HG03025 (cell line): ENCODE measurements at regions not wholly inside any gene's neighbourhood (a gene's known extent, or its start where the extent isn't known, plus 50 kb on each side); places are given as distances from the start of the nearest gene placed in this dataset.

Source experiments
- ATAC-seq: cut with Tn5 transposase; IDR thresholded peaks from one replicate; pipeline ENCODE4 v1.9.1; 2021; ENCODE audit warnings: mild to moderate bottlenecking, moderate library complexity; ENCODE audit not compliant: unreplicated experiment, low FRiP score

- ATAC-seq, result no peak
Measured at GRCh38 chr7:96416599-96416998, 94.7 kb upstream of the SLC25A13 start.

- no peak for ATAC-seq
Measured at GRCh38 chr7:96416116-96416515, 94.2 kb upstream of the SLC25A13 start.

- no peak for ATAC-seq
Measured at GRCh38 chr7:96415293-96415940, 93.5 kb upstream of the SLC25A13 start.

DNA sequence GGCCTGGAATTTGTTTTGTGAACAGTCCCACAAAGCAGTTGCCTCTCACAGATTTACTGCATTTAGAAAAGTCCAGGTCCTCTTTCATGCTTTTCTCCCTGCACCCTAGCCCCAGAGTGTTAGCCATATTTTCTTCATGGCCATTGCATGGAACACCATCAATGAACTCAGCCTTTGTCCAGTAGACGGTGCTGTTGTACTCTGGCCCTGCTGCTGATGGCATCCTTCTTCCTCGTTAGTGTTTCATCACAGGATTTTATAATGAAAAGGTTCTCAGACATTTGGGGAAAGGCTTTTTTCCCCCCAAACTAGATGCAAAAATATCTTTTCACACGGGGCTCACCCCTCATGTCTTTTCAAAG is 93.0 kb upstream of the SLC25A13 start:
- ATAC-seq, result peak; percentile 66

DNA sequence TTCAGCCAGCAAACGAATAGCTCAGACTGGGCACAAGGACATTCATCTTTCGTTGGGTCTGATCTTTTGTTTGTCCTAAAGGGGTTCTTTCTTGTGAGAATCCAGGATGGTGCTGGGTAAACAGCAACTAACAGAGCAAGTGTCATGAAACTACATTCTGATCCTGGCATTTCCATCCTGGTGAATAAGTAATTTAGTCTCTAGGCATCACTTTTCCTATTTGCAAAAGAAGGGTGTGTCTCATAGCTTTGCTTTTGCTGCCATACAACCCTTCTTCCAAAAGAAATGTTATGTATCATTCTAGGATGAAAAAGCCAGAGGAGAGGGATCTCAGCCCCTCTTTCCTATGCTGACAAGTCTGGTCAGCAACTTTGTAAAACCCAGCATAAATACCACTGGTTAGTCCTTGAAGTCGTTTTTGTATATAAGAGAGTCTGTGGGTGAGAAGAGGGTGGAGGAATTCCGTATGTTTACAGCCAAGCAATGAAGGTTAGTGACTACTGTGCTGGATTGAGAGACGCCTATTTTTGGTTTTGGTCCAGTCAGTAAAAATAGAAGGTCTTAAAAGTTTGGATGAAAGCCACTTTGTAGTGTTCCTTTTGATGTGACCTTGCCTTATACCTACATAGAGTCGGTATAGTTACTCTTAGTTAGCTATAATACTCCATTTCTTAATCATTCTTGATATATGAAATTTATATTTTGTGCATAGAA is 88.4 kb upstream of the SLC25A13 start:
- ATAC-seq, result no peak

GRCh38 chr7:96408881-96409280 is 87.0 kb upstream of the SLC25A13 start:
- ATAC-seq, result no peak

- no peak for ATAC-seq
Measured at GRCh38 chr7:96407427-96407826, 85.5 kb upstream of the SLC25A13 start.

- ATAC-seq, result no peak
Measured at GRCh38 chr7:96402913-96403312, 81.0 kb upstream of the SLC25A13 start.

GRCh38 chr7:96401200-96401599 is 79.3 kb upstream of the SLC25A13 start:
- no peak for ATAC-seq

DNA sequence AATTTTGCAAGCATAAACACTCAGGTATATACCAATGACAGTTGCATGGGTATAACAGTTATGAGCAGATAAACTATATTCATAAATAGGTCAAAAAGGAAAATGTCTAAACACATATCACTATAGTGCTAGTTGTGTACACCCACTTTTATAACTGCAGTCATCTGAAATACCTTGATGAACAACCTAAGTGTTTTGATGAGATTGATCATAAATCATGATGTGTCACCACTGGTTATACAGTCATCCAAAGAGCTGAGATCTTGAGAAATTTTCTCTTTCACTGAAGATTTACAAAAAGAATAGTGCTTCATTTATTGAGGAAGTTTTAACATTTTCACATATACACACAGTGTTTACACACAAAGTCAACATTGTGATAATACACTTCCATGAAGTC is 78.6 kb upstream of the SLC25A13 start:
- no peak for ATAC-seq

DNA sequence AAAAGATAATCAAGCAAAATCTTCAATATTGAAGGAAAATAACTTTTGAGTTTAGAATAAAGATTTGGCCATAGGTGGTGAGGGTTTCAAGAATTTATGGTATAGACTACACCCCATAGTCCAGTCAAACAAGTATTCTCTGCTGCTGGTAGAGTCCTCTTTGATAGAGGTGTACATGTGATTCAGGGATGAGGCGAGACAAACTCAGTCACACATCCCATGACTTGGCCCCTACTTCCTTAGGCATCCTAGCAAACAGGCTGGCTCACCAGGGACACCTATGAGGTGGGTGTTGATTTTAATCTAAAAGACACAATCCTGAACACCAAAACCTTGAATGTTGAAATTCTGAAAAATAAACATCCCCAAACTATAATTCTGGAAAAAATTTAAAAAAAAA is 78.1 kb upstream of the SLC25A13 start:
- ATAC-seq, result no peak

- ATAC-seq, result no peak
Measured at GRCh38 chr7:96397936-96398598, 76.2 kb upstream of the SLC25A13 start.

GRCh38 chr7:96388620-96389383 is 66.9 kb upstream of the SLC25A13 start:
- ATAC-seq, result no peak

- ATAC-seq, result no peak
Measured at GRCh38 chr7:96388166-96388565, 66.3 kb upstream of the SLC25A13 start.

DNA sequence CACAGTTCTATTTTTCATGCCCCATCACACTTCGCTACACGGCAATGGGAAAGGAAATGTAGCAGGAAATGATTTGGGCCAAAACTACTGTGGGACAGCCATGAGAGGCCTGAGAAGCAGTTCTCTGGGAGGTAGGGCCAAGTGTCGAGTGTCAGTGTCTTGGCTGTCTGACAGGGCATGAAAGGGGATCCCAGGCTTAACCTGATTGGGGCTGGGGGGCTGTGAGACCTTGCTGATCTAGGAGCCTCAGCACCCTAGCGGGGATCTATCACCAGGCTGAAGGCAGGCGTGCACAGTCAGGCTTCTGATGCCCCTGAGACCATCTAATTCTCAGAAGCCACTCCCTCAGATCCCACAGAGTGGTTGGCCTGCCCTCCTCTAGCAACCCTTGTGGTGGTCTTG is 58.2 kb upstream of the SLC25A13 start:
- no peak for ATAC-seq

DNA sequence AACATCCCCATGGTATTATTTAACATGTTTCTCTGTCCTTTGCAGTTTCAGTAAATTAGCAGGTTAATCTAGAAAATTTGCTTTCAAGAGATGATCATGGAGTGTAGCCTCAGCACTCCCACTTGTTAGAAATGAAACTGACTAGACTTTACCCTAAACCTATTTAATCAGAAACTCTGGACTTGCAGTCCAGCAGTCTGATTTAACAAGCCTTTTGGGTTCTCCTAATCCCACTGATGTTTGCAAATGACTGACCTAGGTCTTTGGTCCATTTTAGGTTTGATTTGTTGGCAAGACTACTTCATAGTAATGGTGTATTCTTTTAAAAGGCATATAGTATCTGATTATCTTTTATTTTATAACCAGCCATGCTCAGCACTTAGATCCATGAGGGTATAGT is 55.5 kb upstream of the SLC25A13 start:
- no peak for ATAC-seq
